GM21526 (cell line): ENCODE measurements at regions not wholly inside any gene's neighbourhood (a gene's known extent, or its start where the extent isn't known, plus 50 kb on each side); places are given as distances from the start of the nearest gene placed in this dataset.
A peak's percentile ranks its signal among the peaks of the same experiment; 100 is the strongest.

Experiments
- ATAC-seq: cut with Tn5 transposase; IDR thresholded peaks from one replicate; pipeline ENCODE4 v1.9.1; 2021; ENCODE audit warnings: moderate library complexity; ENCODE audit not compliant: unreplicated experiment, low FRiP score

- ATAC-seq: no peak
These were observed 645.5 kb upstream of the ID2 start for GRCh38 chr2:8036366-8036765.

DNA sequence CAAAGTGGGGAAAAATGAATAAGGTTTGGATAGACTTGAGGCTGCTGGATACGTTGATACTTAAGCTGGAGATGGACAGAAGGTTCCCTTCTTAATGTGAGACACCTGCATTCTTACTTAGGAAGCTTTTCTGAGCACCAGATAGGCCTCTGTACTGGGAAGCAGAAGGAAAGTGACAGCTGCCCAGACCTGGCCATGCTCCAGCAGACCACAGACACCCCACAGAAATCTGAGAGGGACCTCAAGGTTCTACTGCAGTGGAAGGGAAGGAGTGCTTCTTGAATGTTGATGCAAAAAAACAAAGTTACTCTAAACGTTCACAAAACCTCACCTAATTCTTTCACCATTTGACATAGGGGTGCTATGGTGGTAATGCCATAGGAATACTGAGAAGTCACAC lies 642.1 kb upstream of the ID2 start:
- no peak for ATAC-seq

DNA sequence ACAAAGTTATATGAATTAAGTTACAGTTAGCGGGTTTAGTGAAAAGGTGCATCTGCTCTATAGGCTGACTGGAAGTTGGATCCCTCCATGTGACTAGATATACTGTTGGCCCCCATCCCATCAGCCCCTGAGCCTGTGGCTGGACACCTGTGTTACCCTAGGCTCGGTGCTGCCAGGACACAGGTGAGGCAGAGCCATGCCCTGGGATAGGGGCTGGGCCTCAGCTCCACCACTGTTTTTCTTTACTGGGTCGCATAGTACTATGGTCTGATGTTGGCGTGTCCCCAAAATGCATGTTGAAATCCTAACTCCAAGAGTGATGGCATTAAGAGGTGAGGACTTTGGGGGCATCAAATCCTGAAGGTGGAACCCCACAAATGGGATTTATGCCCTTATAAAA lies 638.6 kb upstream of the ID2 start:
- no peak for ATAC-seq

- ATAC-seq: no peak
These were observed 637.7 kb upstream of the ID2 start for GRCh38 chr2:8044046-8044594.

DNA sequence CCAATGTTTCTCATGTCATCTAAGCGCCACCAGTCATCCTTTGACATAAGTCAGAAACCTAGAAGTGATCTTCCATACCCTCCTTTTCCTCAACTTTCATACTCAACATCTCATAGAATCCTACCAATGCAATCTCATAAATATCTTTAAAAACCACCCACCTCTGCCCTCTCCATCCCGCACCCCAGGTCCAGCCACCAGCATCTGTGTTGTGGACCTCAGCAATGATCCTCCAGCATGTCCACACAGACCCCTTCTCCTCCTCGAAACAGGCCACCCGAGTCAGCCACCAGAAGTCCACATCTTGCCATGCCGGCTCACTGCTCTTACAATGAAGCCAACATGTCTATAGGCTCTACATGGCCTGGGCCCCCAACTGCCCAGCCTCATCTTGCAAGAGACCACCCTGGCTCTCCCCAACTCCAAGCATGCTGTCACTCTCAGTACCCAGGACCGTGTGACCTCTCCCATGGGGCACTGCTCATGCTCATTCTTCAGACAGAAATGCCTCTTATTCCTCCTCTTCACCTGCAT lies 636.7 kb upstream of the ID2 start:
- no peak for ATAC-seq

GRCh38 chr2:8046849-8047248 lies 635.0 kb upstream of the ID2 start:
- no peak for ATAC-seq

- ATAC-seq: no peak
These were observed 632.7 kb upstream of the ID2 start for GRCh38 chr2:8049176-8049575.

GRCh38 chr2:8049851-8050571 lies 631.8 kb upstream of the ID2 start:
- peak; percentile 90 for ATAC-seq

- no peak for ATAC-seq
These were observed 628.6 kb upstream of the ID2 start for GRCh38 chr2:8053216-8053615.

- ATAC-seq: no peak
These were observed 627.8 kb upstream of the ID2 start for GRCh38 chr2:8054070-8054469.

DNA sequence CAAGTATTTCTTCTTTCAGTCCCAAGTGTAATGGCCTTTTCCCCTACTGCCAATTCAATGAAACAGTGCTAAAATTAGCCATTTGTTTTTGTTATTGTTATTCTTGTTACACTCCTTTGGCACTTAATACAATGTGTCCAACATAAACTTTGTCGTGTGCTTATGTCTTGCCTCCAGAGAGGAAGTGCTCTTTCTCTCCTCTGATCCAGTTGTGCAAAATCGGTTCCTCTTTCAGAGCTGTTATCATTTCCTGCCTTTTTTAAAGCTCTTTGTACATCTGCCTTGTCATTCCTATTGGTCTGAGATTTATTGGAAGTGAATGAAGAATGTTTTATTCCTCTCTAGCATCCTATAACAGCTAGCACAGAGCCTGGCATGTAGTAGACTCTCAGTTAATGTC lies 623.2 kb upstream of the ID2 start:
- peak; percentile 79 for ATAC-seq

DNA sequence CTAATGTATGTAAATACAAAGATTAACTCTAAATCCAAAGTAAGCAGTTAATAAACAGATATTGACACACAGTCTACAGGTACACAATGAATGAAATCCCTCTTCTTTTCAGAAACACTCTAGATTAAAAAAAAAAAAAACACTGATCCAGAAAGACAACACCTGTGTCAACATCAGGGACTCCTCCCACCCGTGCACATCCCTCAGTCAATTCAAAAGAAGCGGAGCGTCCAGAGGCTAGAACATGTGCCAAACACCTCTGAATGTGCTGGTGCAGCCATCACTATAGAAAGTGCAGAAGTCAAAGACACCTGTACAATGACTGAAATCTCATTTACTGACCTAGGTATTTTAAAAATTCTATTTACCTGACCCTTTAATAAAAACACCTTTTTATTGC lies 622.6 kb upstream of the ID2 start:
- ATAC-seq: no peak

- ATAC-seq: no peak
These were observed 622.1 kb upstream of the ID2 start for GRCh38 chr2:8059794-8060193.

GRCh38 chr2:8061219-8061618 lies 620.6 kb upstream of the ID2 start:
- no peak for ATAC-seq

- no peak for ATAC-seq
These were observed 617.3 kb upstream of the ID2 start for GRCh38 chr2:8064603-8065002.

DNA sequence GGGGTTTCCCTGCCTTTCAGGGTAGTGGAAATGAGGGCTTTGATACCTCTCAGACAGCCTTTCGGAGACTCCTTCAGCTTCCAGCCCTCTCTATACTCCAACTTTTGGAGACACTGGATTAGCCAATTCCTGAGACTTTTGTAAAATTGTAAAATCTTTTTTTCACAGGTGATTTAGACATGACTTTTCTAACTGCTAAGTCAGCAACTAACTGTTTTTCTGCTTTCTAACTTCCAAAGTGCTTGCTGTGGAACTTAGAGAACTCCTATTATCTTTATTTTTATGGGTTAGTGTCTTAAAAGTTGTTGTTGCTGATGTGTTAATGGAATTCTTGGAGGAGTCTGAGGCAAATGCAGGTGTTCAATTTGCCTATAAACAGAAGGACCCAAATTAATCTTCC lies 616.7 kb upstream of the ID2 start:
- ATAC-seq: no peak

- ATAC-seq: no peak
These were observed 614.0 kb upstream of the ID2 start for GRCh38 chr2:8067784-8068336.

DNA sequence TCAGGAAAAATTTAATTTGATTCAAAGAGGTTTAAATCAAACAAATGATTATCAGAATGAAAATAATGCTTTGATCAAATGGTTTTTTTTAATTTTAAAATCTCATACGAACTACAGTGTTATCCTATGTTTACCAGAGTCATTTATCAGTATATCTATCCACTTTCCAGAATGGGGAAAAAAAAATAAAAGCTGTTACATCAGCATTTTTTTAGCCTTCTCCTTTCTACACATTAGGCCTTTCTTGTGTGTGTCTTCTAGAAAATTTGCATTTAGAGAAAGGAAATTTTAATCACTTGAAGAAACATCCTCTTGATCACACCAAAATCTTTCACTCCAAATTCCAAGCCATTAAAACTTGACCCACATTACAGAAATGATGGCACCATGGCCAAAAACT lies 608.9 kb upstream of the ID2 start:
- ATAC-seq: no peak

DNA sequence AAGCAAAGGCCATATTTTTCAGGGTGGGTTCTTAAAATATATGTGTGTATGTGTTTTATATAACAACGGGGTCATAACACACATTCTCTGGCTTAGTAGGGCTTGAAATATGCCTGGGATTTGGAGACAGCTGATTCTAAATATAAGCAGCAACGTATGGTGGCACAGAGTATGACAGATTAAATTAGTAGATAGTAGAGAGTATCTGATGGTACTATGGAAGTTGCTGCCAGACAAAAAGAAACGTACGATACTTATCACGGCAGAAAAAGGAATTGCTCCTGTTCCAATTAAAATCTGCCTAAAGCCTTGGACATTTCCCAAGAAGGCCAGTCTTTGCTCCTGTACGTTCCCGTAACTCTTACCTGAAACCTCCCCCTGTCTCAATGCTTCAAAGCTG lies 607.9 kb upstream of the ID2 start:
- ATAC-seq: no peak

DNA sequence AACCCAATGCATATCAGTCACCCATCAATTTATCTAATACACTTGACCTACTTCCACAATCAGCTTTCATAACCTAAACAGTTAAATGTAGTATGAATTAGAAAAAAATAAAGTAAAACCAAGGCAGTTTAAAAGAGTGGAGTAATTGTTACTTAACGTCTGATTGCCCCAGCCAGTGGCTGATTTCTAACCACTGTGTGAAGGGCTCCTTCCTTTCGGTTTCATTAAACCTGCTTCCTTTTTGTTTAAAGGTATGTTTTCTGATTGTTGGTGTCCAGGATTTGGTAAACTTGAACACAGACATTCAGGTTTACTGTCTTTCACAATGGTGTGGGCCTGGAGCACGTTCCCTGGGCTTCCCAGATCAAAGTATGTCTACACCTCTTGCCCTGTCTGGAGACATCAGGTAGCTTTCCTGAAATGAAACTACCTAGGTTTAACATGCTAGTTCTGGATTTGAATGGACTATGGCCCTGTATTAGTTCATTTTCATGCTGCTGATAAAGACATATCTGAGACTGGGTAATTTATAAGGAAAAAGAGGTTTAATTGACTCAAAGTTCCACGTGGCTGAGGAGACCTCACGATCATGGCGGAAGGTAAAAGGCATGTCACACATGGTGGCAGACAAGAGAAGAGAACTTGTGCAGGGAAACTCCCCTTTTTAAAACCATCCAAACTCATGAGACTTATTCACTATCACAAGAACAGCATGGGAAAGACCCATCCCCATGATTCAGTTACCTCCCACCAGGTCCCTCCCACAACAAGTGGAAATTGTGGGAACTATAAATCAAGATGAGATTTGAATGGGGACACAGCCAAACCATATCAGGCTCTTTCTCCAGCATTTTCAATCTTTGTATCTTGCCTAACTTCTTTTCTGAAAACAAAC lies 605.2 kb upstream of the ID2 start:
- no peak for ATAC-seq

DNA sequence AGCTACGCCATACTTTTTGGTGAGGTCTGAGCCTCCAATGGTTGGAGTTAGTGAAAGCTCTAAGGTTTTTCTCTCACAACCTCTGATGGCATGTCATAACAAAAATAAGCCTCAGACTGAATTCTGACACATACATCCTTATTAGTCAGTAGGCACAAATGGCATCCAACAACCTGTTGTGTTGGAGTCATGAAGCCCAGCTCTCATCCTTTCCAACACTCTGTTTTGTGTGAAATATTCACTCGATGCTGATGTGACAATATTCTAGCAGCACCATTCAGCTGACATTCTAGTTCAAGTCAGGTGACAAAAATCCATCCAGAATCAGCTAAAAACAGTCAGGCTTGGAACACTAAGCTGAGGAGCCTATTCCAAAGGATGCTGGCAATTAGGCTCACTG lies 603.2 kb upstream of the ID2 start:
- ATAC-seq: no peak
